IMR-90 (cell line): ENCODE measurements at regions not wholly inside any gene's neighbourhood (a gene's known extent, or its start where the extent isn't known, plus 50 kb on each side); places are given as distances from the start of the nearest gene placed in this dataset.

Experiments used
- CHD1 ChIP-seq: IDR thresholded peaks from 2 replicates; pipeline ENCODE4 v1.6.1; 2012; ENCODE audit warnings: low read depth, low read length, improper control_type of control experiment
- FOS ChIP-seq: fragments of 150-350 bp; IDR thresholded peaks from 2 replicates; pipeline ENCODE4 v1.6.1; 2016; ENCODE audit warnings: low read depth, low read length
- MAFK ChIP-seq: IDR thresholded peaks from 2 replicates; pipeline ENCODE4 v1.6.1; 2012; ENCODE audit warnings: low read depth, low read length, improper control_type of control experiment
- MXI1 ChIP-seq: IDR thresholded peaks from 2 replicates; pipeline ENCODE4 v1.6.1; 2012; ENCODE audit warnings: low read depth, mild to moderate bottlenecking, low read length, moderate library complexity, borderline replicate concordance
- POLR2A ChIP-seq: IDR thresholded peaks from 2 replicates; pipeline ENCODE4 v1.6.1; 2012; ENCODE audit warnings: mild to moderate bottlenecking, low read depth, low read length
- RAD21 ChIP-seq: IDR thresholded peaks from 2 replicates; pipeline ENCODE4 v1.6.1; 2012; ENCODE audit warnings: low read length, improper control_type of control experiment
- RCOR1 ChIP-seq: IDR thresholded peaks from 2 replicates; pipeline ENCODE4 v1.6.1; 2012; ENCODE audit warnings: mild to moderate bottlenecking, low read length, improper control_type of control experiment; ENCODE audit not compliant: insufficient replicate concordance
- RFX5 ChIP-seq: IDR thresholded peaks from 2 replicates; pipeline ENCODE4 v1.8.0; 2012; ENCODE audit warnings: low read depth, mild to moderate bottlenecking, low read length, moderate library complexity
- TF ChIP-seq, protein P1 (sequence below): conservative IDR thresholded peaks from 2 replicates; pipeline ENCODE4 v1.5.1; 2012; ENCODE audit warnings: mild to moderate bottlenecking, low read depth, low read length, improper control_type of control experiment
- TF ChIP-seq, protein P2 (sequence below): fragments of 150-350 bp; IDR thresholded peaks from 2 replicates; pipeline ENCODE4 v1.6.1; 2016; ENCODE audit warnings: low read depth, mild to moderate bottlenecking, low read length, moderate library complexity, borderline replicate concordance

DNA sequence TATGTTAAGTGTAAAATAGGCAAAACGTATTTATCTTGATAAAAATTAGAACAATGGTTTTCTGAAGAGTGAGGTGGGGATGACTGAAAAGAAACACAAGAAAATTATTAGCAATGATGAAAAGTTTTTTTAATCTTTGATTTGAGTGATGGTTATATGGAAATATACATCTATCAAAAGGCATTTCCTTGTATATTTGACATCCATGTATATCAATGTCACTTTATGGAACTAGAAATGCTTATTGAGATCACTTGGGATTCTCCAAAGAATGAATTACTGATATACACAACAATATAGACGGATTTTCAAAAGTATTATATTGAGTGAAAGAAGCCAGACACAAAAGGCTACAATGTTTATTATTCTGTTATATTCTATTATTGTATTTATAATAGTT, 1042.0 kb upstream of the POT1 start:
- TF ChIP-seq POLR2A (no peak), CHD1 (no peak), RFX5 (no peak), MAFK (no peak), RCOR1 (no peak), MXI1 (no peak), FOS (no peak), RAD21 (no peak)
- TF ChIP-seq, protein P1, sequence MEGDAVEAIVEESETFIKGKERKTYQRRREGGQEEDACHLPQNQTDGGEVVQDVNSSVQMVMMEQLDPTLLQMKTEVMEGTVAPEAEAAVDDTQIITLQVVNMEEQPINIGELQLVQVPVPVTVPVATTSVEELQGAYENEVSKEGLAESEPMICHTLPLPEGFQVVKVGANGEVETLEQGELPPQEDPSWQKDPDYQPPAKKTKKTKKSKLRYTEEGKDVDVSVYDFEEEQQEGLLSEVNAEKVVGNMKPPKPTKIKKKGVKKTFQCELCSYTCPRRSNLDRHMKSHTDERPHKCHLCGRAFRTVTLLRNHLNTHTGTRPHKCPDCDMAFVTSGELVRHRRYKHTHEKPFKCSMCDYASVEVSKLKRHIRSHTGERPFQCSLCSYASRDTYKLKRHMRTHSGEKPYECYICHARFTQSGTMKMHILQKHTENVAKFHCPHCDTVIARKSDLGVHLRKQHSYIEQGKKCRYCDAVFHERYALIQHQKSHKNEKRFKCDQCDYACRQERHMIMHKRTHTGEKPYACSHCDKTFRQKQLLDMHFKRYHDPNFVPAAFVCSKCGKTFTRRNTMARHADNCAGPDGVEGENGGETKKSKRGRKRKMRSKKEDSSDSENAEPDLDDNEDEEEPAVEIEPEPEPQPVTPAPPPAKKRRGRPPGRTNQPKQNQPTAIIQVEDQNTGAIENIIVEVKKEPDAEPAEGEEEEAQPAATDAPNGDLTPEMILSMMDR, result no peak
- TF ChIP-seq, protein P2, sequence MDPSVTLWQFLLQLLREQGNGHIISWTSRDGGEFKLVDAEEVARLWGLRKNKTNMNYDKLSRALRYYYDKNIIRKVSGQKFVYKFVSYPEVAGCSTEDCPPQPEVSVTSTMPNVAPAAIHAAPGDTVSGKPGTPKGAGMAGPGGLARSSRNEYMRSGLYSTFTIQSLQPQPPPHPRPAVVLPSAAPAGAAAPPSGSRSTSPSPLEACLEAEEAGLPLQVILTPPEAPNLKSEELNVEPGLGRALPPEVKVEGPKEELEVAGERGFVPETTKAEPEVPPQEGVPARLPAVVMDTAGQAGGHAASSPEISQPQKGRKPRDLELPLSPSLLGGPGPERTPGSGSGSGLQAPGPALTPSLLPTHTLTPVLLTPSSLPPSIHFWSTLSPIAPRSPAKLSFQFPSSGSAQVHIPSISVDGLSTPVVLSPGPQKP, result no peak
